ENCODE measurements at regions not wholly inside any gene's neighbourhood (a gene's known extent, or its start where the extent isn't known, plus 50 kb on each side); places are given as distances from the start of the nearest gene placed in this dataset.

DNA sequence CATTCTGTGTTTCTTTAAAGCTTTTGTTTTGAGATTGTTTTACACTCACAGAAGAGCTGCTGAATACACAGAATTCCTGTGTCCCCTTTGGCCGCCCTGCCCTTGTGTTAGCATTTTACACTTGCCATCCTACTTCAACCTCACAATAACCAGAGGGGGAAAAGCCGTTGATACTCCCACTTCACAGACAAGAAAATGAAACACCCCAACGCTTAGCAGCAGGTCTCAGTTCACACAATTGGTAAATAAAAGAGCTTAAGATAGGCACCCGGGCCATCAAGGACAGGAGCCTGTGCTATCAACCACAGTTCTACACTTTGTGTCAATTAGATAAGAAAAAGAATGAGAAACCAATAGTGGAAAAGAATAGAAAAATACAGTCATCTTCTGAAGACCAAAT is 178.0 kb downstream of the SYK start:
- CTCF ChIA-PET (ENCODE audit: partially characterized antibody): interaction anchor here (0.9 kb wide), 1 partner anchor 64 kb away, joined by 4 read pairs; no protein-coding TSS in a partner anchor
- TF ChIP-seq, protein P1, sequence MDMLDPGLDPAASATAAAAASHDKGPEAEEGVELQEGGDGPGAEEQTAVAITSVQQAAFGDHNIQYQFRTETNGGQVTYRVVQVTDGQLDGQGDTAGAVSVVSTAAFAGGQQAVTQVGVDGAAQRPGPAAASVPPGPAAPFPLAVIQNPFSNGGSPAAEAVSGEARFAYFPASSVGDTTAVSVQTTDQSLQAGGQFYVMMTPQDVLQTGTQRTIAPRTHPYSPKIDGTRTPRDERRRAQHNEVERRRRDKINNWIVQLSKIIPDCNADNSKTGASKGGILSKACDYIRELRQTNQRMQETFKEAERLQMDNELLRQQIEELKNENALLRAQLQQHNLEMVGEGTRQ (IDR thresholded peaks at IDR 0.05; ENCODE audit: low read length): no peak
- TF ChIP-seq FOSL1 (IDR thresholded peaks at IDR 0.05; ENCODE audit: insufficient read depth, low read depth, low read length): no peak
- TF ChIP-seq ASH2L (IDR thresholded peaks at IDR 0.05; ENCODE audit: low read length): no peak
- TF ChIP-seq RBBP5 (IDR thresholded peaks at IDR 0.05; ENCODE audit: borderline replicate concordance, low read depth, low read length): no peak
- no peak for TF ChIP-seq SP4 (IDR thresholded peaks at IDR 0.05; ENCODE audit: low read length)
- no peak for TF ChIP-seq EP300 (IDR thresholded peaks at IDR 0.05; ENCODE audit: borderline replicate concordance in 1 of 2, low read depth in 2 of 2, low read length in 2 of 2)
- no peak for TF ChIP-seq CBX5 (IDR thresholded peaks at IDR 0.05; ENCODE audit: low read depth, low read length)
- TF ChIP-seq HDAC6 (IDR thresholded peaks at IDR 0.05; ENCODE audit: low read depth, low read length): no peak
- no peak for TF ChIP-seq RNF2 (IDR thresholded peaks at IDR 0.05; ENCODE audit: borderline replicate concordance, low read depth, low read length, missing control alignments, poor library complexity, severe bottlenecking)
- no peak for TF ChIP-seq POLR2AphosphoS5 (IDR thresholded peaks at IDR 0.05; ENCODE audit: low read depth, low read length)
- TF ChIP-seq CHD2 (IDR thresholded peaks at IDR 0.05; ENCODE audit: low read length): no peak
- no peak for TF ChIP-seq TAF7 (optimal IDR thresholded peaks at IDR 0.05; ENCODE audit: borderline replicate concordance, low read depth, low read length)
- no peak for TF ChIP-seq SRF (IDR thresholded peaks at IDR 0.05; ENCODE audit: low read depth, low read length)
- no peak for TF ChIP-seq CREB1 (IDR thresholded peaks at IDR 0.05)

More for the DNA sequence above, 178.0 kb downstream of the SYK start:
- Histone ChIP-seq H3K36me3 (ENCODE audit: control insufficient read depth in 2 of 4, insufficient read depth in 4 of 4, low read length in 3 of 4) (no peaks in the 10 kb centered on the region), H2BK120ac (replicated peaks; ENCODE audit: low read depth, low read length) (no peak overlapping the region), H4K20me1 (replicated peaks in 1 of 2; ENCODE audit: control insufficient read depth in 1 of 2, insufficient read depth in 2 of 2, low read length in 2 of 2) (no peaks in the 10 kb centered on the region), H4K91ac (replicated peaks; ENCODE audit: insufficient read length, low read length) (no peak overlapping the region), H2AK5ac (ENCODE audit: low read depth, low read length) (no peak overlapping the region), H2AFZ (ENCODE audit: low read length) (no peak overlapping the region), H2BK5ac (ENCODE audit: low read depth, low read length) (no peak overlapping the region), H3K18ac (ENCODE audit: extremely low read depth, low read length) (no peak overlapping the region), H2BK12ac (ENCODE audit: low read depth, low read length) (no peak overlapping the region), H2BK20ac (ENCODE audit: low read length) (no peak overlapping the region), H3K23ac (ENCODE audit: insufficient read length) (no peak overlapping the region), H3K4me2 (ENCODE audit: insufficient read depth in 1 of 2, low read depth in 2 of 2, low read length in 2 of 2) (no peak overlapping the region; a peak in 1 of 4 replicates), H4K5ac (ENCODE audit: insufficient read length, low read depth, low read length) (no peak overlapping the region), H3K56ac (replicated peaks; ENCODE audit: insufficient read length, low read depth, low read length) (no peak overlapping the region), H3K9ac (replicated peaks in 1 of 4; ENCODE audit: extremely low read depth in 1 of 4, low read depth in 3 of 4, low read length in 3 of 4) (no peak overlapping the region), H3K27ac (ENCODE audit: low read depth, low read length) (no peak overlapping the region), H3K79me1 (ENCODE audit: low read depth, low read length) (no peaks in the 10 kb centered on the region), H3K4ac (replicated peaks; ENCODE audit: insufficient read length, low read depth, low read length) (no peak overlapping the region), H3K4me3 (ENCODE audit: extremely low read depth in 1 of 4, insufficient read depth in 2 of 4, low read depth in 3 of 4, low read length in 4 of 4) (no peak overlapping the region), H4K8ac (ENCODE audit: extremely low read depth, insufficient read depth, low read length) (no peak overlapping the region), H2BK15ac (ENCODE audit: low read length) (no peak overlapping the region), H3K9me3 (ENCODE audit: insufficient read depth in 2 of 2, low read depth in 1 of 2, low read length in 1 of 2) (no peaks in the 10 kb centered on the region), H3K23me2 (ENCODE audit: low read depth, low read length) (no peaks in the 10 kb centered on the region), H3K79me2 (ENCODE audit: control insufficient read depth in 1 of 2, insufficient read depth in 2 of 2, low read length in 2 of 2) (no peaks in the 10 kb centered on the region), H3K4me1 (replicated peaks in 1 of 4; ENCODE audit: control insufficient read depth in 3 of 4, insufficient read depth in 4 of 4, low read length in 3 of 4) (peaks cover 0 to 2% (median 0%) of the 10 kb centered on the region in 4 experiments; a peak in 1 of 7 replicates), H3K14ac (ENCODE audit: insufficient read length) (no peak overlapping the region), H3K27me3 (replicated peaks in 1 of 4; ENCODE audit: control insufficient read depth in 3 of 4, extremely low read depth in 1 of 4, insufficient read depth in 3 of 4, low read length in 3 of 4) (no peaks in the 10 kb centered on the region)
- WGBS, 2 experiments (ENCODE audit: extremely low coverage in 1 of 2, insufficient coverage in 1 of 2, insufficient read length in 1 of 2, insufficient replicate concordance in 2 of 2, low coverage in 1 of 2, low lambda C conversion rate in 2 of 2, missing lambda C conversion rate in 1 of 2): 85% methylated on average over 4 of the region's 4 CpGs; no CpG with 5 or more reads in 1 of the 2 experiments
- no peak for DNase-seq (ENCODE audit: low read depth in 1 of 2, low spot score in 2 of 2)
- POLR2A ChIA-PET (ENCODE audit: partially characterized antibody): no interaction called here
- no peak for FAIRE-seq
